HG03135 (cell line): ENCODE measurements at regions not wholly inside any gene's neighbourhood (a gene's known extent, or its start where the extent isn't known, plus 50 kb on each side); places are given as distances from the start of the nearest gene placed in this dataset.
A peak's percentile ranks its signal among the peaks of the same experiment; 100 is the strongest.

Experiments used
- ATAC-seq: cut with Tn5 transposase; IDR thresholded peaks from one replicate; pipeline ENCODE4 v1.9.1; 2021; ENCODE audit warnings: mild to moderate bottlenecking, moderate library complexity; ENCODE audit not compliant: unreplicated experiment

- no peak for ATAC-seq
These were observed 699.1 kb upstream of the AMOT start for GRCh38 chrX:113539599-113540356.

GRCh38 chrX:113529426-113530013, 688.9 kb upstream of the AMOT start:
- ATAC-seq, result no peak

- ATAC-seq, result peak; percentile 99
These were observed 682.2 kb upstream of the AMOT start for GRCh38 chrX:113522814-113523213.

- ATAC-seq, result no peak
These were observed 674.3 kb upstream of the AMOT start for GRCh38 chrX:113514906-113515305.

- ATAC-seq, result no peak
These were observed 672.2 kb upstream of the AMOT start for GRCh38 chrX:113512700-113513395.

- no peak for ATAC-seq
These were observed 670.0 kb upstream of the AMOT start for GRCh38 chrX:113510586-113510985.

- no peak for ATAC-seq
These were observed 652.3 kb upstream of the AMOT start for GRCh38 chrX:113492895-113493294.

GRCh38 chrX:113473418-113473817, 632.8 kb upstream of the AMOT start:
- peak; percentile 66 for ATAC-seq

GRCh38 chrX:113473015-113473414, 632.4 kb upstream of the AMOT start:
- peak; percentile 64 for ATAC-seq

GRCh38 chrX:113470166-113470565, 629.5 kb upstream of the AMOT start:
- ATAC-seq, result no peak

GRCh38 chrX:113457719-113458118, 617.1 kb upstream of the AMOT start:
- no peak for ATAC-seq

- ATAC-seq, result no peak
These were observed 615.0 kb upstream of the AMOT start for GRCh38 chrX:113455582-113455981.

GRCh38 chrX:113429011-113429410, 588.4 kb upstream of the AMOT start:
- no peak for ATAC-seq

GRCh38 chrX:113422323-113422722, 581.7 kb upstream of the AMOT start:
- ATAC-seq, result no peak

- ATAC-seq, result no peak
These were observed 580.8 kb upstream of the AMOT start for GRCh38 chrX:113421432-113421831.

- no peak for ATAC-seq
These were observed 571.5 kb upstream of the AMOT start for GRCh38 chrX:113412106-113412505.

- no peak for ATAC-seq
These were observed 568.2 kb upstream of the AMOT start for GRCh38 chrX:113408843-113409242.

- ATAC-seq, result no peak
These were observed 559.6 kb upstream of the AMOT start for GRCh38 chrX:113400193-113400704.

- ATAC-seq, result no peak
These were observed 559.0 kb upstream of the AMOT start for GRCh38 chrX:113399506-113400192.

GRCh38 chrX:113392355-113392754, 551.7 kb upstream of the AMOT start:
- ATAC-seq, result no peak

GRCh38 chrX:113391875-113392274, 551.2 kb upstream of the AMOT start:
- no peak for ATAC-seq
